HCT116 (cell line): ENCODE measurements at regions not wholly inside any gene's neighbourhood (a gene's known extent, or its start where the extent isn't known, plus 50 kb on each side); places are given as distances from the start of the nearest gene placed in this dataset.

Source experiments
- ATAC-seq: fragments of 200-7000 bp; cut with Tn5 transposase; 2 replicates; pipeline ENCODE4 v1.9.1; 2020; ENCODE audit warnings: mild to moderate bottlenecking, moderate library complexity
- BruUV-seq: library from RNA; stranded (reverse); fragments of 400-500 nt; replicated peaks from 2 replicates; lab custom pipeline; 2021; lab: Mats Ljungman, UMichigan
- CTCF ChIA-PET: fragments of 300-600 bp; sonication (Branson Sonifier 250); formaldehyde crosslinking; loops from one replicate; lab custom pipeline; 2021; ENCODE audit warnings: antibody characterized with exemption; lab: Charles Lee
- POLR2A ChIA-PET: fragments of 300-600, 350-600 bp; sonication (Branson Sonifier 250); formaldehyde crosslinking; loops from one replicate; lab custom pipeline; 2021; ENCODE audit warnings: antibody characterized with exemption; lab: Charles Lee
- RAD21 ChIA-PET, 2 experiments: fragments of 300-600 bp; sonication (Branson Sonifier 250); formaldehyde crosslinking; loops; one replicate each; lab custom pipeline; 2023; ENCODE audit warnings: low total read pairs in 2 of 2; ENCODE audit not compliant: uncharacterized antibody in 2 of 2, unreplicated experiment in 2 of 2, low non-redundant PET in 1 of 2; lab: Charles Lee
- DNase-seq: peaks from one replicate; pipeline ENCODE4 v3.0.0-alpha.2; 2010; ENCODE audit warnings: low read depth, low spot score
- H2AFZ ChIP-seq: fragments of 200-600 bp; shearing (Covaris generic), sonication (generic); 2 replicates; pipeline ENCODE4 v1.6.1; 2017; ENCODE audit warnings: low read depth, mixed run types, mixed read lengths, antibody characterized with exemption, low read length; ENCODE audit not compliant: poor library complexity, severe bottlenecking
- H3K27ac ChIP-seq: 2 replicates; pipeline ENCODE4 v1.5.1; 2012; ENCODE audit warnings: low read depth, low read length
- H3K27me3 ChIP-seq: fragments of 200-600 bp; sonication (generic); 2 replicates; pipeline ENCODE4 v1.6.1; 2016; ENCODE audit warnings: mixed run types, low read length, mixed read lengths; ENCODE audit not compliant: insufficient read depth
- H3K36me3 ChIP-seq, 2 experiments: fragments of 200-500 bp in 1 of 2; fragments of 200-600 bp in 1 of 2; sonication (Bioruptor generic) in 1 of 2; sonication (generic) in 1 of 2; 2 replicates each; pipeline versions ENCODE4 v1.5.1 to v1.6.1; 2014 to 2016; ENCODE audit warnings: low read length in 2 of 2, inconsistent platforms in 1 of 2, mixed read lengths in 1 of 2, mixed run types in 1 of 2; ENCODE audit not compliant: insufficient read depth in 2 of 2, control insufficient read depth in 1 of 2
- H3K4me1 ChIP-seq, 2 experiments: fragments of 200-600 bp in 1 of 2; sonication (generic) in 1 of 2; 2 replicates each; pipeline versions ENCODE4 v1.5.1 to v1.6.1; 2012 to 2017; ENCODE audit warnings: low read length in 2 of 2, inconsistent platforms in 1 of 2, mild to moderate bottlenecking in 1 of 2, mixed read lengths in 1 of 2, mixed run types in 1 of 2, moderate library complexity in 1 of 2; ENCODE audit not compliant: insufficient read depth in 2 of 2, control insufficient read depth in 1 of 2
- H3K4me2 ChIP-seq: fragments of 200-600 bp; sonication (generic); 2 replicates; pipeline ENCODE4 v1.6.1; 2017; ENCODE audit warnings: mixed run types, low read length, mixed read lengths
- H3K4me3 ChIP-seq, 2 experiments: fragments of 200-600 bp in 1 of 2; sonication (generic) in 1 of 2; replicated peaks in 1 of 2; 2 replicates each; pipeline ENCODE4 v1.5.1; 2011 to 2016; ENCODE audit warnings: low read length in 2 of 2, control low read depth in 1 of 2, low read depth in 1 of 2, mild to moderate bottlenecking in 1 of 2, mixed read lengths in 1 of 2, mixed run types in 1 of 2
- H3K79me2 ChIP-seq: fragments of 200-600 bp; sonication (generic); 2 replicates; pipeline ENCODE4 v1.6.1; 2017; ENCODE audit warnings: mild to moderate bottlenecking, mixed run types, low read length, moderate library complexity, mixed read lengths; ENCODE audit not compliant: insufficient read depth
- H3K9ac ChIP-seq: fragments of 200-600 bp; sonication (generic); 2 replicates; pipeline ENCODE4 v1.6.1; 2016; ENCODE audit warnings: low read length, mixed read lengths
- H3K9me2 ChIP-seq: fragments of 200-600 bp; sonication (generic), shearing (Covaris generic); 2 replicates; pipeline ENCODE4 v1.6.1; 2017; ENCODE audit warnings: mixed run types, mild to moderate bottlenecking, moderate library complexity; ENCODE audit not compliant: insufficient read depth
- H3K9me3 ChIP-seq, 2 experiments: fragments of 200-500 bp in 1 of 2; fragments of 200-600 bp in 1 of 2; sonication (Bioruptor generic) in 1 of 2; sonication (generic) in 1 of 2; 2 replicates each; pipeline ENCODE4 v1.6.1; 2014 to 2017; ENCODE audit warnings: low read length in 2 of 2, mixed read lengths in 2 of 2, inconsistent platforms in 1 of 2, low read depth in 1 of 2, mild to moderate bottlenecking in 1 of 2, mixed run types in 1 of 2, moderate library complexity in 1 of 2; ENCODE audit not compliant: control insufficient read depth in 1 of 2, insufficient read depth in 1 of 2
- H4K20me1 ChIP-seq: fragments of 200-600 bp; sonication (generic), shearing (Covaris generic); 2 replicates; pipeline ENCODE4 v1.6.1; 2017; ENCODE audit warnings: mixed run types, mild to moderate bottlenecking, moderate library complexity; ENCODE audit not compliant: insufficient read depth
- ATF3 ChIP-seq: IDR thresholded peaks from 2 replicates; pipeline ENCODE4 v1.6.1; 2012
- CBX3 ChIP-seq: IDR thresholded peaks from 2 replicates; pipeline ENCODE4 v1.6.1; 2012; ENCODE audit warnings: low read depth
- CEBPB ChIP-seq: IDR thresholded peaks from 2 replicates; pipeline ENCODE4 v1.6.1; 2012; ENCODE audit warnings: low read depth
- CTCF ChIP-seq, 3 experiments: fragments of 200-600 bp in 1 of 3; sonication (generic) in 1 of 3; IDR thresholded peaks in 2 of 3; conservative IDR thresholded peaks in 1 of 3; 2 replicates each; pipeline ENCODE4 v1.5.1; 2012 to 2017; ENCODE audit warnings: low read depth in 2 of 3, low read length in 2 of 3, antibody characterized with exemption in 1 of 3, borderline replicate concordance in 1 of 3, control low read depth in 1 of 3, mild to moderate bottlenecking in 1 of 3, mixed read lengths in 1 of 3, mixed run types in 1 of 3, moderate library complexity in 1 of 3; ENCODE audit not compliant: insufficient read depth in 1 of 3
- EGR1 ChIP-seq: IDR thresholded peaks from 2 replicates; pipeline ENCODE4 v1.6.1; 2012; ENCODE audit warnings: low read depth
- ELF1 ChIP-seq: IDR thresholded peaks from 2 replicates; pipeline ENCODE4 v1.6.1; 2012; ENCODE audit warnings: low read depth, borderline replicate concordance
- EZH2phosphoT487 ChIP-seq: fragments of 200-600 bp; IDR thresholded peaks from 2 replicates; pipeline ENCODE4 v1.6.1; 2018; ENCODE audit warnings: antibody characterized with exemption, borderline replicate concordance
- FOSL1 ChIP-seq: IDR thresholded peaks from 2 replicates; pipeline ENCODE4 v1.6.1; 2012; ENCODE audit warnings: low read depth
- JUND ChIP-seq: IDR thresholded peaks from 2 replicates; pipeline ENCODE4 v1.6.1; 2012
- MAX ChIP-seq: IDR thresholded peaks from 2 replicates; pipeline ENCODE4 v1.6.1; 2012
- POLR2A ChIP-seq: IDR thresholded peaks from 2 replicates; pipeline ENCODE4 v1.7.0; 2011; ENCODE audit warnings: borderline replicate concordance; ENCODE audit not compliant: insufficient read depth, insufficient read length; ENCODE audit errors: extremely low read depth
- POLR2AphosphoS5 ChIP-seq: IDR thresholded peaks from 2 replicates; pipeline ENCODE4 v1.6.1; 2011; ENCODE audit warnings: mild to moderate bottlenecking, low read depth, low read length, moderate library complexity
- RAD21 ChIP-seq: IDR thresholded peaks from 2 replicates; pipeline ENCODE4 v1.6.1; 2012; ENCODE audit warnings: low read depth, mild to moderate bottlenecking
- SIN3A ChIP-seq: IDR thresholded peaks from 2 replicates; pipeline ENCODE4 v1.6.1; 2012; ENCODE audit warnings: low read depth
- SP1 ChIP-seq: IDR thresholded peaks from 2 replicates; pipeline ENCODE4 v1.6.1; 2012; ENCODE audit warnings: low read depth
- SRF ChIP-seq: IDR thresholded peaks from 2 replicates; pipeline ENCODE4 v1.6.1; 2012; ENCODE audit warnings: low read depth
- TCF7L2 ChIP-seq: IDR thresholded peaks from 2 replicates; pipeline ENCODE4 v1.7.0; 2011; ENCODE audit warnings: borderline replicate concordance, inconsistent platforms; ENCODE audit not compliant: insufficient read depth, insufficient read length; ENCODE audit errors: extremely low read depth
- YY1 ChIP-seq: IDR thresholded peaks from 2 replicates; pipeline ENCODE4 v1.6.1; 2011; ENCODE audit warnings: low read length, low read depth, moderate library complexity, mild to moderate bottlenecking; ENCODE audit not compliant: insufficient replicate concordance; ENCODE audit errors: extremely low read depth
- ZFX ChIP-seq: fragments of 450-650 bp; IDR thresholded peaks from 2 replicates; pipeline ENCODE4 v1.6.1; 2017
- ZNF274 ChIP-seq: fragments of 200-500 bp; sonication (Bioruptor generic); IDR thresholded peaks from 2 replicates; pipeline ENCODE4 v1.6.1; 2014; ENCODE audit warnings: mild to moderate bottlenecking, low read depth, low read length, inconsistent platforms
- intact Hi-C: fragments of 100-400 bp; cut with micrococcal nuclease; formaldehyde crosslinking; loops from 2 replicates; pipeline ENCODE4 v1.10.0; 2022

- TF ChIP-seq CTCF (IDR thresholded peaks at IDR 0.05 in 2 of 3, conservative IDR thresholded peaks at IDR 0.05 in 1 of 3; ENCODE audit: borderline replicate concordance in 1 of 3, insufficient read depth in 1 of 3, low read depth in 2 of 3, low read length in 2 of 3) (no peak), SIN3A (no peak), SRF (no peak), ATF3 (no peak), CBX3 (no peak), EZH2phosphoT487 (no peak), TCF7L2 (no peak)
- TF ChIP-seq, all 23 proteins: peak for 0
Measured at GRCh38 chrX:109190542-109190941, 291.3 kb downstream of the GUCY2F start (continued).

- POLR2A ChIA-PET = no interaction called here
- RAD21 ChIA-PET = no interaction called here
- Histone ChIP-seq H3K36me3 (no peaks in the 10 kb centered on the region), H3K79me2 (no peaks in the 10 kb centered on the region), H2AFZ (no peak overlapping the region), H3K27me3 (no peaks in the 10 kb centered on the region), H3K4me3 (no peak overlapping the region), H3K9me2 (no peaks in the 10 kb centered on the region), H3K4me2 (no peak overlapping the region), H3K9me3 (no peaks in the 10 kb centered on the region), H3K9ac (no peak overlapping the region), H3K27ac (no peak overlapping the region), H4K20me1 (no peaks in the 10 kb centered on the region), H3K4me1 (no peaks in the 10 kb centered on the region)
- no peak for ATAC-seq
- no peak for TF ChIP-seq FOSL1
- TF ChIP-seq CEBPB = no peak
- no peak for TF ChIP-seq RAD21
- TF ChIP-seq ATF3 = no peak
- no peak for TF ChIP-seq SP1
- TF ChIP-seq SRF = no peak
- TF ChIP-seq MAX = no peak
- TF ChIP-seq POLR2AphosphoS5 = no peak
- TF ChIP-seq CTCF (IDR thresholded peaks at IDR 0.05 in 2 of 3, conservative IDR thresholded peaks at IDR 0.05 in 1 of 3; ENCODE audit: borderline replicate concordance in 1 of 3, insufficient read depth in 1 of 3, low read depth in 2 of 3, low read length in 2 of 3) = no peak
- TF ChIP-seq TCF7L2 = no peak
- no peak for TF ChIP-seq ELF1
- no peak for TF ChIP-seq YY1
- TF ChIP-seq SIN3A = no peak
- TF ChIP-seq CBX3 = no peak
- no peak for TF ChIP-seq ZNF274
- no peak for TF ChIP-seq ZFX
- no peak for TF ChIP-seq EGR1
- TF ChIP-seq POLR2A = no peak
- TF ChIP-seq JUND = no peak
- CTCF ChIA-PET = no interaction called here
- DNase-seq = no peak
- no TSS peak for BruUV-seq
- intact Hi-C loops = no loop called here
Measured at GRCh38 chrX:109187473-109188168, 294.3 kb downstream of the GUCY2F start.
